ENCODE measurements at regions not wholly inside any gene's neighbourhood (a gene's known extent, or its start where the extent isn't known, plus 50 kb on each side); places are given as distances from the start of the nearest gene placed in this dataset.

- TF ChIP-seq POLR2A (IDR thresholded peaks at IDR 0.05) (no peak), CTCF (IDR thresholded peaks at IDR 0.05) (no peak)
These were observed 2008.4 kb upstream of the PIK3C3 start for GRCh38 chr18:39946623-39947061.
